Chondrocyte (in vitro differentiated cells): ENCODE measurements at regions not wholly inside any gene's neighbourhood (a gene's known extent, or its start where the extent isn't known, plus 50 kb on each side); places are given as distances from the start of the nearest gene placed in this dataset.

Source experiments
- DNase-seq: peaks from one replicate; pipeline ENCODE4 v3.0.0; 2021; ENCODE audit warnings: mixed read lengths, low spot score
- H3K27ac Mint-ChIP-seq: one replicate; pipeline ENCODE4 v1.8.0; 2021; ENCODE audit warnings: mild to moderate bottlenecking, moderate library complexity, mixed read lengths; ENCODE audit not compliant: unreplicated experiment
- H3K27me3 Mint-ChIP-seq: 2 replicates; pipeline ENCODE4 v1.8.0; 2021; ENCODE audit warnings: low read depth, mixed read lengths
- H3K36me3 Mint-ChIP-seq: 2 replicates; pipeline ENCODE4 v1.8.0; 2021; ENCODE audit warnings: low read depth, mixed read lengths
- H3K4me1 Mint-ChIP-seq: 2 replicates; pipeline ENCODE4 v1.8.0; 2021; ENCODE audit warnings: low read depth, mild to moderate bottlenecking, mixed read lengths
- H3K4me3 Mint-ChIP-seq: one replicate; pipeline ENCODE4 v1.8.0; 2021; ENCODE audit warnings: mild to moderate bottlenecking, moderate library complexity, mixed read lengths; ENCODE audit not compliant: unreplicated experiment
- H3K9me3 Mint-ChIP-seq: 2 replicates; pipeline ENCODE4 v1.8.0; 2021; ENCODE audit warnings: low read depth, mixed read lengths
- CTCF ChIP-seq: fragments of 200-600 bp; sonication (generic); IDR thresholded peaks from 2 replicates; pipeline ENCODE4 v1.5.0; 2021; ENCODE audit warnings: antibody characterized with exemption, mild to moderate bottlenecking, moderate library complexity

GRCh38 chr12:114738460-114739184, 54.6 kb upstream of the TBX3 start:
- Mint-ChIP-seq H3K4me3 (no peak overlapping the region), H3K36me3 (no peaks in the 10 kb centered on the region), H3K9me3 (peaks cover 4% of the 10 kb centered on the region), H3K4me1 (no peaks in the 10 kb centered on the region), H3K27ac (no peak overlapping the region), H3K27me3 (no peaks in the 10 kb centered on the region)
- TF ChIP-seq CTCF, result no peak
- no peak for DNase-seq

GRCh38 chr12:114735680-114736374, 51.9 kb upstream of the TBX3 start:
- no peaks in the 10 kb centered on the region for H3K9me3 Mint-ChIP-seq
- no peaks in the 10 kb centered on the region for H3K27me3 Mint-ChIP-seq
- no peak for DNase-seq
- no peak overlapping the region for H3K4me3 Mint-ChIP-seq
- TF ChIP-seq CTCF, result no peak
- no peak overlapping the region for H3K27ac Mint-ChIP-seq
- H3K4me1 Mint-ChIP-seq, result no peaks in the 10 kb centered on the region
- no peaks in the 10 kb centered on the region for H3K36me3 Mint-ChIP-seq

- Mint-ChIP-seq H3K9me3 (no peaks in the 10 kb centered on the region), H3K4me3 (no peak overlapping the region), H3K27ac (no peak overlapping the region), H3K27me3 (no peaks in the 10 kb centered on the region), H3K4me1 (no peaks in the 10 kb centered on the region), H3K36me3 (no peaks in the 10 kb centered on the region)
- no peak for TF ChIP-seq CTCF
- no peak for DNase-seq
Measured at GRCh38 chr12:114735011-114735410, 51.0 kb upstream of the TBX3 start.

GRCh38 chr12:114733919-114734318, 49.9 kb upstream of the TBX3 start:
- Mint-ChIP-seq H3K27me3 (no peaks in the 10 kb centered on the region), H3K4me3 (no peak overlapping the region), H3K36me3 (no peaks in the 10 kb centered on the region), H3K9me3 (no peaks in the 10 kb centered on the region), H3K4me1 (no peaks in the 10 kb centered on the region), H3K27ac (no peak overlapping the region)
- TF ChIP-seq CTCF, result no peak
- DNase-seq, result no peak
